Caco-2 (cell line): ENCODE measurements at regions not wholly inside any gene's neighbourhood (a gene's known extent, or its start where the extent isn't known, plus 50 kb on each side); places are given as distances from the start of the nearest gene placed in this dataset.

Source experiments
- BruUV-seq: library from RNA; stranded (reverse); fragments of 400-500 nt; replicated peaks from 2 replicates; lab custom pipeline; 2021; lab: Mats Ljungman, UMichigan
- CTCF ChIA-PET: fragments of 300-600 bp; sonication (Branson Sonifier 250); formaldehyde crosslinking; loops from one replicate; lab custom pipeline; 2022; ENCODE audit warnings: antibody characterized with exemption; lab: Charles Lee
- POLR2A ChIA-PET: fragments of 300-600 bp; sonication (Branson Sonifier 250); formaldehyde crosslinking; loops from one replicate; lab custom pipeline; 2022; ENCODE audit warnings: antibody characterized with exemption; lab: Charles Lee
- DNase-seq, 2 experiments: peaks; one replicate each; pipeline versions ENCODE4 v3.0.0 to v3.0.0-alpha.2; 2020 to 2022
- H3K27me3 ChIP-seq: replicated peaks from 2 replicates; pipeline ENCODE4 v1.6.0; 2011; ENCODE audit warnings: low read length; ENCODE audit not compliant: control insufficient read depth, insufficient read depth
- H3K36me3 ChIP-seq: 2 replicates; pipeline ENCODE4 v1.5.1; 2011; ENCODE audit warnings: low read length; ENCODE audit not compliant: control insufficient read depth, insufficient read depth
- H3K4me1 ChIP-seq: fragments of 250-450 bp; sonication (Bioruptor Pico); 2 replicates; pipeline ENCODE4 v1.5.1; 2020; ENCODE audit warnings: mild to moderate bottlenecking
- H3K4me3 ChIP-seq: 2 replicates; pipeline ENCODE4 v1.5.1; 2011; ENCODE audit warnings: low read depth, mild to moderate bottlenecking, control low read depth, low read length
- H3K9me3 ChIP-seq: fragments of 250-450 bp; sonication (Bioruptor Pico); 2 replicates; pipeline ENCODE4 v1.5.1; 2020; ENCODE audit warnings: mild to moderate bottlenecking, moderate library complexity
- H3K27ac Mint-ChIP-seq: one replicate; pipeline ENCODE4 v1.8.0; 2022; ENCODE audit warnings: mixed read lengths; ENCODE audit not compliant: unreplicated experiment
- H3K27me3 Mint-ChIP-seq: one replicate; pipeline ENCODE4 v1.8.0; 2022; ENCODE audit warnings: mixed read lengths; ENCODE audit not compliant: insufficient read depth, unreplicated experiment
- H3K36me3 Mint-ChIP-seq: one replicate; pipeline ENCODE4 v1.8.0; 2022; ENCODE audit warnings: mild to moderate bottlenecking, mixed read lengths; ENCODE audit not compliant: insufficient read depth, unreplicated experiment
- H3K4me1 Mint-ChIP-seq: one replicate; pipeline ENCODE4 v1.8.0; 2022; ENCODE audit warnings: low read depth, mixed read lengths; ENCODE audit not compliant: unreplicated experiment
- H3K4me3 Mint-ChIP-seq: one replicate; pipeline ENCODE4 v1.8.0; 2022; ENCODE audit warnings: mild to moderate bottlenecking, moderate library complexity, mixed read lengths; ENCODE audit not compliant: unreplicated experiment
- H3K9me3 Mint-ChIP-seq: one replicate; pipeline ENCODE4 v1.8.0; 2022; ENCODE audit warnings: mixed read lengths; ENCODE audit not compliant: unreplicated experiment
- intact Hi-C: fragments of 100-400 bp; cut with micrococcal nuclease; formaldehyde crosslinking; loops from one replicate; pipeline ENCODE4 v1.10.0; 2022; ENCODE audit not compliant: unreplicated experiment
- TF ChIP-seq, protein P1 (sequence below), 2 experiments: fragments of 200-600 bp in 1 of 2; IDR thresholded peaks; 1 replicate in 1 of 2; 2 replicates in 1 of 2; pipeline versions ENCODE4 v1.5.1 to v1.8.0; 2011 to 2022; ENCODE audit warnings: antibody characterized with exemption in 1 of 2, control low read depth in 1 of 2, inconsistent platforms in 1 of 2, low read depth in 1 of 2, low read length in 1 of 2, mild to moderate bottlenecking in 1 of 2, moderate library complexity in 1 of 2; ENCODE audit not compliant: insufficient read depth in 1 of 2, severe bottlenecking in 1 of 2, unreplicated experiment in 1 of 2

DNA sequence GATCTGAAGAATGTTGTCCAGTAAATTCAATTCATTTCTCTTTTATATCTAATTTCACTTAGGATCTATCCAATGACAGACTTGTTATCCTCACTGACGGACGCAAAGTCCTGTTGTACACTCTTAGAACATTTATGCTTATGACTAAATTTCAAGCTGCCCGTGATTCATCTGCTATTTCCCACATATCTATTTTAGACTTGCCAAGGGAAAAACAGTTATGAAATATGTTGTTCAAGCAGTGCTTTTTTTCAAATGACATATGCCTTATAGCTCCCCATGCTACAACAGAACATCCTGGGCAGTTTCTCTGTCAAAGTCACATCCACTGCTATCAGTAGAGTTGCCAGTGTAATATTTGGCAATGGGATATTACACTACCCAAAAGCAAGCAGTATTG lies 94.2 kb upstream of the CBLN2 start:
- POLR2A ChIA-PET = no interaction called here
- peaks cover 7% of the 10 kb centered on the region for H3K4me1 Mint-ChIP-seq
- BruUV-seq = no TSS peak
- no peaks in the 10 kb centered on the region for H3K9me3 Mint-ChIP-seq
- H3K27me3 Mint-ChIP-seq = no peaks in the 10 kb centered on the region
- H3K4me3 Mint-ChIP-seq = no peak overlapping the region
- H3K9me3 ChIP-seq = no peaks in the 10 kb centered on the region
- TF ChIP-seq, protein P1, sequence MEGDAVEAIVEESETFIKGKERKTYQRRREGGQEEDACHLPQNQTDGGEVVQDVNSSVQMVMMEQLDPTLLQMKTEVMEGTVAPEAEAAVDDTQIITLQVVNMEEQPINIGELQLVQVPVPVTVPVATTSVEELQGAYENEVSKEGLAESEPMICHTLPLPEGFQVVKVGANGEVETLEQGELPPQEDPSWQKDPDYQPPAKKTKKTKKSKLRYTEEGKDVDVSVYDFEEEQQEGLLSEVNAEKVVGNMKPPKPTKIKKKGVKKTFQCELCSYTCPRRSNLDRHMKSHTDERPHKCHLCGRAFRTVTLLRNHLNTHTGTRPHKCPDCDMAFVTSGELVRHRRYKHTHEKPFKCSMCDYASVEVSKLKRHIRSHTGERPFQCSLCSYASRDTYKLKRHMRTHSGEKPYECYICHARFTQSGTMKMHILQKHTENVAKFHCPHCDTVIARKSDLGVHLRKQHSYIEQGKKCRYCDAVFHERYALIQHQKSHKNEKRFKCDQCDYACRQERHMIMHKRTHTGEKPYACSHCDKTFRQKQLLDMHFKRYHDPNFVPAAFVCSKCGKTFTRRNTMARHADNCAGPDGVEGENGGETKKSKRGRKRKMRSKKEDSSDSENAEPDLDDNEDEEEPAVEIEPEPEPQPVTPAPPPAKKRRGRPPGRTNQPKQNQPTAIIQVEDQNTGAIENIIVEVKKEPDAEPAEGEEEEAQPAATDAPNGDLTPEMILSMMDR (IDR thresholded peaks at IDR 0.05; ENCODE audit: insufficient read depth in 1 of 2, low read depth in 1 of 2, low read length in 1 of 2, severe bottlenecking in 1 of 2, unreplicated experiment in 1 of 2) = no peak
- H3K36me3 ChIP-seq = no peaks in the 10 kb centered on the region
- intact Hi-C loops = no loop called here
- no peaks in the 10 kb centered on the region for H3K27me3 ChIP-seq
- no peaks in the 10 kb centered on the region for H3K36me3 Mint-ChIP-seq
- no peak for DNase-seq
- no peak overlapping the region for H3K27ac Mint-ChIP-seq
- H3K4me3 ChIP-seq = no peak overlapping the region
- CTCF ChIA-PET = no interaction called here
- no peaks in the 10 kb centered on the region for H3K4me1 ChIP-seq

DNA sequence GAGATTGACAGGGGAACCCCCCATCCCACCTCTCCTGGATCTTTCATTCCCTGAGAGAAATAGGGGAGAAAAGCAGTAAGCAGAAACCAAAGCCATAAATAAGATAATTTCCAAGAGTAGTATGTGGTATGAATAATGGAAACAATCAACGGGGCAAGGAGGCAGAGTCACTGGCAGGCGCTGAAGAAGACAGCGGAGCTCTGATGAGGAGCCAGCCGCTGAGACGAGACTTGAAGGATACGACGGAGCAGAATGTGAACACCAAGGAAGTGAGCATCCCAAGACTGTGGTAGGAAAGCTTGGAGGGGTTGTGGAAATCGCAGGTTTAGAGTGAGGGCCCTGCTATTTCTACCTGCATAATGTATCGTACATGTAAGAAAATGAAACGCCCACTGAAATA lies 93.6 kb upstream of the CBLN2 start:
- Histone ChIP-seq H3K36me3 (no peaks in the 10 kb centered on the region), H3K4me3 (no peak overlapping the region), H3K9me3 (no peaks in the 10 kb centered on the region), H3K27me3 (no peaks in the 10 kb centered on the region), H3K4me1 (no peaks in the 10 kb centered on the region)
- BruUV-seq = no TSS peak
- DNase-seq = no peak
- POLR2A ChIA-PET = no interaction called here
- Mint-ChIP-seq H3K4me1 (peaks cover 7% of the 10 kb centered on the region), H3K9me3 (no peaks in the 10 kb centered on the region), H3K4me3 (no peak overlapping the region), H3K27me3 (peaks cover 2% of the 10 kb centered on the region), H3K27ac (no peak overlapping the region), H3K36me3 (no peaks in the 10 kb centered on the region)
- TF ChIP-seq, protein P1 (IDR thresholded peaks at IDR 0.05; ENCODE audit: insufficient read depth in 1 of 2, low read depth in 1 of 2, low read length in 1 of 2, severe bottlenecking in 1 of 2, unreplicated experiment in 1 of 2) = no peak
- CTCF ChIA-PET = no interaction called here
- intact Hi-C loops = no loop called here

DNA sequence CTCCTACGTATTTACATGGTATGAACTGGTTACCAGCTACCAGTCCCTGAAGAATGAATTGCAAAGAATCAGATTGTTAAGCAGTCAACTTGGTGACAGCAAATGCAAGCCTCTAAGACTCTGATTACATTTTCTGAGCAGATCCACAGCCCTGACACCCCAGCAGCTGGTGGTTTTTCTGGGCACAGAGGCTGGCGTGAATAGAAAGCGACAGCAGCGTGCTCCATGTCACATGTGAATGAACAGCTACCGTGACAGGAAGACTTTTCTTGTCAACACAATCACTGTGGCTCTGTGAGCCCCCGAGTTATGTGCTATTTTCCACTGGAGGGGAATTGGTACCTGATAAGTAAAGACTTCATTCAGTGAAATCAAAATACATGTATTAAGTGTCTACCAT lies 93.2 kb upstream of the CBLN2 start:
- H3K27ac Mint-ChIP-seq = no peak overlapping the region
- H3K4me1 Mint-ChIP-seq = peaks cover 6% of the 10 kb centered on the region
- BruUV-seq = no TSS peak
- H3K36me3 Mint-ChIP-seq = no peaks in the 10 kb centered on the region
- CTCF ChIA-PET = no interaction called here
- Histone ChIP-seq H3K4me3 (no peak overlapping the region), H3K9me3 (no peaks in the 10 kb centered on the region), H3K4me1 (no peaks in the 10 kb centered on the region), H3K27me3 (no peaks in the 10 kb centered on the region), H3K36me3 (no peaks in the 10 kb centered on the region)
- TF ChIP-seq, protein P1 (IDR thresholded peaks at IDR 0.05; ENCODE audit: insufficient read depth in 1 of 2, low read depth in 1 of 2, low read length in 1 of 2, severe bottlenecking in 1 of 2, unreplicated experiment in 1 of 2) = no peak
- intact Hi-C loops = no loop called here
- H3K4me3 Mint-ChIP-seq = no peak overlapping the region
- POLR2A ChIA-PET = no interaction called here
- H3K27me3 Mint-ChIP-seq = peaks cover 2% of the 10 kb centered on the region
- H3K9me3 Mint-ChIP-seq = no peaks in the 10 kb centered on the region
- no peak for DNase-seq
